H1 (cell line): ENCODE measurements at regions not wholly inside any gene's neighbourhood (a gene's known extent, or its start where the extent isn't known, plus 50 kb on each side); places are given as distances from the start of the nearest gene placed in this dataset.

Source experiments
- CTCF ChIA-PET: fragments of 300-600 bp; sonication (Branson Sonifier 250); formaldehyde crosslinking; loops from one replicate; lab custom pipeline; 2021; ENCODE audit not compliant: partially characterized antibody; lab: Charles Lee
- POLR2A ChIA-PET: fragments of 300-600 bp; sonication (Branson Sonifier 250); formaldehyde crosslinking; loops from one replicate; lab custom pipeline; 2021; ENCODE audit warnings: inconsistent platforms; ENCODE audit not compliant: partially characterized antibody; lab: Charles Lee
- DNase-seq, 2 experiments: peaks; one replicate each; pipeline versions ENCODE4 v3.0.0 to v3.0.0-alpha.2; 2010 to 2022; ENCODE audit warnings: low spot score in 2 of 2, low read depth in 1 of 2, mixed read lengths in 1 of 2
- FAIRE-seq: peaks from 2 replicates; lab custom pipeline; 2011; peaks lifted over from hg19 to GRCh38; lab: Jason Lieb, UNC
- H2AFZ ChIP-seq: 2 replicates; pipeline ENCODE4 v1.8.1; 2012; ENCODE audit warnings: low read length, inconsistent platforms
- H2AK5ac ChIP-seq: 2 replicates; pipeline ENCODE4 v1.6.1; 2013; ENCODE audit warnings: low read depth, low read length
- H2BK120ac ChIP-seq: replicated peaks from 2 replicates; pipeline ENCODE3; 2013; ENCODE audit warnings: low read depth, low read length, inconsistent platforms
- H2BK12ac ChIP-seq: 2 replicates; pipeline ENCODE4 v1.6.1; 2013; ENCODE audit warnings: low read depth, low read length
- H2BK15ac ChIP-seq: 2 replicates; pipeline ENCODE4 v1.6.1; 2013; ENCODE audit warnings: low read length
- H2BK20ac ChIP-seq: 2 replicates; pipeline ENCODE4 v1.6.1; 2013; ENCODE audit warnings: low read length
- H2BK5ac ChIP-seq: 2 replicates; pipeline ENCODE4 v1.6.1; 2013; ENCODE audit warnings: low read depth, low read length
- H3K14ac ChIP-seq: 2 replicates; pipeline ENCODE4 v1.6.1; 2013; ENCODE audit warnings: inconsistent platforms; ENCODE audit not compliant: insufficient read length
- H3K18ac ChIP-seq: 2 replicates; pipeline ENCODE4 v1.6.1; 2013; ENCODE audit warnings: low read length; ENCODE audit errors: extremely low read depth
- H3K23ac ChIP-seq: 2 replicates; pipeline ENCODE4 v1.6.1; 2013; ENCODE audit warnings: inconsistent platforms; ENCODE audit not compliant: insufficient read length
- H3K23me2 ChIP-seq: 2 replicates; pipeline ENCODE4 v1.6.1; 2013; ENCODE audit warnings: low read depth, low read length
- H3K27ac ChIP-seq: 2 replicates; pipeline ENCODE4 v1.6.1; 2011; ENCODE audit warnings: low read depth, low read length, inconsistent platforms
- H3K27me3 ChIP-seq, 4 experiments: replicated peaks in 1 of 4; 1 replicate in 1 of 4; 2 replicates in 3 of 4; pipeline versions ENCODE4 v1.6.1 to v1.8.1; 2011 to 2013; ENCODE audit warnings: low read length in 3 of 4, mild to moderate bottlenecking in 3 of 4, inconsistent platforms in 2 of 4, mixed read lengths in 2 of 4, moderate library complexity in 1 of 4; ENCODE audit not compliant: control insufficient read depth in 3 of 4, insufficient read depth in 3 of 4; ENCODE audit errors: extremely low read depth in 1 of 4
- H3K36me3 ChIP-seq, 4 experiments: 2 replicates each; pipeline versions ENCODE4 v1.6.1 to v1.8.1; 2011 to 2013; ENCODE audit warnings: mild to moderate bottlenecking in 4 of 4, low read length in 3 of 4, moderate library complexity in 2 of 4, control low read depth in 1 of 4, inconsistent platforms in 1 of 4; ENCODE audit not compliant: insufficient read depth in 4 of 4, control insufficient read depth in 2 of 4
- H3K4ac ChIP-seq: replicated peaks from 2 replicates; pipeline ENCODE3; 2013; ENCODE audit warnings: low read length, low read depth, mixed read lengths, inconsistent platforms; ENCODE audit not compliant: insufficient read length
- H3K4me1 ChIP-seq, 4 experiments: replicated peaks in 1 of 4; 1 replicate in 1 of 4; 2 replicates in 3 of 4; pipeline versions ENCODE4 v1.6.1 to v1.8.1; 2011 to 2013; ENCODE audit warnings: low read length in 3 of 4, inconsistent platforms in 2 of 4, mixed read lengths in 1 of 4; ENCODE audit not compliant: insufficient read depth in 4 of 4, control insufficient read depth in 3 of 4
- H3K4me2 ChIP-seq, 2 experiments: 2 replicates each; pipeline versions ENCODE4 v1.6.1 to v1.8.1; 2011 to 2013; ENCODE audit warnings: low read depth in 2 of 2, low read length in 2 of 2, control low read depth in 1 of 2, inconsistent platforms in 1 of 2, mild to moderate bottlenecking in 1 of 2; ENCODE audit not compliant: insufficient read depth in 1 of 2
- H3K4me3 ChIP-seq, 4 experiments: fragments of 200-600, 300-600 bp in 1 of 4; sonication (generic), shearing (Covaris generic), sonication (Bioruptor Twin) in 1 of 4; 2 replicates each; pipeline versions ENCODE4 v1.5.1 to v1.8.1; 2011 to 2016; ENCODE audit warnings: low read length in 4 of 4, low read depth in 3 of 4, control low read depth in 2 of 4, inconsistent platforms in 2 of 4, mild to moderate bottlenecking in 2 of 4, mixed read lengths in 1 of 4, moderate library complexity in 1 of 4; ENCODE audit not compliant: insufficient read depth in 2 of 4; ENCODE audit errors: extremely low read depth in 1 of 4
- H3K56ac ChIP-seq: replicated peaks from 2 replicates; pipeline ENCODE3; 2013; ENCODE audit warnings: low read depth, mild to moderate bottlenecking, mixed read lengths, low read length, inconsistent platforms; ENCODE audit not compliant: insufficient read length
- H3K79me1 ChIP-seq: 2 replicates; pipeline ENCODE4 v1.6.1; 2013; ENCODE audit warnings: low read depth, low read length, control low read depth
- H3K79me2 ChIP-seq, 2 experiments: 2 replicates each; pipeline versions ENCODE4 v1.6.1 to v1.8.1; 2012 to 2013; ENCODE audit warnings: low read length in 2 of 2, mild to moderate bottlenecking in 2 of 2, inconsistent platforms in 1 of 2; ENCODE audit not compliant: insufficient read depth in 2 of 2, control insufficient read depth in 1 of 2
- H3K9ac ChIP-seq, 4 experiments: replicated peaks in 1 of 4; 1 replicate in 1 of 4; 2 replicates in 3 of 4; pipeline versions ENCODE4 v1.6.1 to v1.8.1; 2011 to 2013; ENCODE audit warnings: low read depth in 3 of 4, low read length in 3 of 4, control low read depth in 2 of 4, mild to moderate bottlenecking in 2 of 4, moderate library complexity in 2 of 4, inconsistent platforms in 1 of 4; ENCODE audit errors: extremely low read depth in 1 of 4
- H3K9me3 ChIP-seq, 2 experiments: 2 replicates each; pipeline versions ENCODE4 v1.6.1 to v1.8.1; 2012 to 2013; ENCODE audit warnings: mild to moderate bottlenecking in 2 of 2, moderate library complexity in 2 of 2, control low read depth in 1 of 2, inconsistent platforms in 1 of 2, low read depth in 1 of 2, low read length in 1 of 2, mixed read lengths in 1 of 2; ENCODE audit not compliant: insufficient read depth in 2 of 2
- H4K20me1 ChIP-seq, 2 experiments: replicated peaks in 1 of 2; 2 replicates each; pipeline versions ENCODE3 to v1.8.1; 2011 to 2013; ENCODE audit warnings: inconsistent platforms in 2 of 2, low read length in 2 of 2, mild to moderate bottlenecking in 1 of 2; ENCODE audit not compliant: insufficient read depth in 2 of 2, control insufficient read depth in 1 of 2
- H4K5ac ChIP-seq: 2 replicates; pipeline ENCODE4 v1.6.1; 2013; ENCODE audit warnings: low read length, low read depth, mixed read lengths, inconsistent platforms; ENCODE audit not compliant: insufficient read length
- H4K8ac ChIP-seq: 2 replicates; pipeline ENCODE4 v1.8.0; 2013; ENCODE audit warnings: mild to moderate bottlenecking, moderate library complexity, low read length, inconsistent platforms; ENCODE audit not compliant: insufficient read depth; ENCODE audit errors: extremely low read depth
- H4K91ac ChIP-seq: replicated peaks from 2 replicates; pipeline ENCODE3; 2013; ENCODE audit warnings: low read length, mixed read lengths, inconsistent platforms; ENCODE audit not compliant: insufficient read length
- ASH2L ChIP-seq: fragments of 200-600, 300-600 bp; sonication (generic); IDR thresholded peaks from one replicate; pipeline ENCODE4 v1.7.1; 2017; ENCODE audit warnings: low read length
- CBX5 ChIP-seq: fragments of 300-800, 300-1000 bp; sonication (generic); IDR thresholded peaks from 2 replicates; pipeline ENCODE4 v1.7.1; 2016; ENCODE audit warnings: antibody characterized with exemption, low read length, low read depth
- HDAC6 ChIP-seq: IDR thresholded peaks from one replicate; pipeline ENCODE4 v1.7.1; 2012; ENCODE audit warnings: low read depth, mild to moderate bottlenecking, inconsistent platforms, low read length, moderate library complexity
- KDM1A ChIP-seq: fragments of 200-600, 300-600 bp; sonication (generic); IDR thresholded peaks from 2 replicates; pipeline ENCODE4 v1.7.1; 2016; ENCODE audit warnings: mild to moderate bottlenecking, low read length, borderline replicate concordance
- KDM4A ChIP-seq: IDR thresholded peaks from one replicate; pipeline ENCODE4 v1.7.1; 2012; ENCODE audit warnings: low read depth, mild to moderate bottlenecking, moderate library complexity, low read length, inconsistent platforms; ENCODE audit not compliant: severe bottlenecking
- NANOG ChIP-seq: IDR thresholded peaks from 2 replicates; pipeline ENCODE4 v1.6.1; 2011; ENCODE audit warnings: low read length, low read depth, mild to moderate bottlenecking, inconsistent platforms; ENCODE audit not compliant: insufficient read depth, poor library complexity, severe bottlenecking
- POLR2A ChIP-seq, 2 experiments: IDR thresholded peaks; 1 replicate in 1 of 2; 2 replicates in 1 of 2; pipeline ENCODE4 v1.6.1; 2011; ENCODE audit warnings: low read depth in 2 of 2, low read length in 2 of 2, mild to moderate bottlenecking in 2 of 2; ENCODE audit errors: control extremely low read depth in 1 of 2
- RFX5 ChIP-seq: IDR thresholded peaks from 2 replicates; pipeline ENCODE4 v1.6.1; 2011; ENCODE audit warnings: low read depth, low read length, improper control_type of control experiment, borderline replicate concordance
- RNF2 ChIP-seq: fragments of 200-900, 300-1000 bp; sonication (generic); IDR thresholded peaks from 2 replicates; pipeline ENCODE4 v1.7.1; 2016; ENCODE audit warnings: borderline replicate concordance, low read depth, mild to moderate bottlenecking, antibody characterized with exemption, low read length; ENCODE audit not compliant: poor library complexity, severe bottlenecking; ENCODE audit errors: missing control alignments
- SP2 ChIP-seq: IDR thresholded peaks from 2 replicates; pipeline ENCODE4 v1.6.1; 2012; ENCODE audit warnings: mild to moderate bottlenecking, low read length, inconsistent platforms
- SRF ChIP-seq: IDR thresholded peaks from 2 replicates; pipeline ENCODE4 v1.6.1; 2011; ENCODE audit warnings: mild to moderate bottlenecking, low read depth, low read length, moderate library complexity
- SUZ12 ChIP-seq: fragments of 200-600 bp; sonication (generic); IDR thresholded peaks from 2 replicates; pipeline ENCODE4 v1.6.1; 2012; ENCODE audit warnings: mild to moderate bottlenecking, inconsistent platforms, low read length, moderate library complexity, mixed read lengths
- TAF7 ChIP-seq: optimal IDR thresholded peaks from 2 replicates; pipeline ENCODE3; 2011; ENCODE audit warnings: low read depth, mild to moderate bottlenecking, inconsistent platforms, low read length, moderate library complexity, borderline replicate concordance
- WGBS, 2 experiments: shearing (Covaris generic) in 1 of 2; methylation state at CpG; one replicate each; pipeline versions ENCODE4 v1.1.6 to v1.1.7; 2013 to 2015; ENCODE audit warnings: low lambda C conversion rate in 2 of 2, mixed read lengths in 2 of 2, inconsistent platforms in 1 of 2, low coverage in 1 of 2, missing lambda C conversion rate in 1 of 2; ENCODE audit not compliant: insufficient replicate concordance in 2 of 2, insufficient coverage in 1 of 2, insufficient read length in 1 of 2; ENCODE audit errors: extremely low coverage in 1 of 2, missing lambda C conversion rate in 1 of 2; 5-methylcytosine and 5-hydroxymethylcytosine counted together

GRCh38 chr12:5272018-5272785 is 159.7 kb upstream of the NTF3 start:
- 83% methylated on average over 6 of the region's 6 CpGs; no CpG with 5 or more reads in 1 of the 2 experiments for WGBS, 2 experiments
- Histone ChIP-seq H3K23me2 (no peaks in the 10 kb centered on the region), H2BK12ac (no peak overlapping the region), H2BK20ac (no peak overlapping the region), H3K27ac (no peak overlapping the region), H4K20me1 (no peaks in the 10 kb centered on the region), H3K79me2 (no peaks in the 10 kb centered on the region), H3K27me3 (no peaks in the 10 kb centered on the region), H3K4me1 (peaks cover 0 to 7% (median 5%) of the 10 kb centered on the region in 4 experiments; a peak in 3 of 7 replicates), H2AK5ac (no peak overlapping the region), H3K23ac (no peak overlapping the region), H2AFZ (no peak overlapping the region), H2BK15ac (no peak overlapping the region), H3K79me1 (no peaks in the 10 kb centered on the region), H3K9ac (no peak overlapping the region), H4K8ac (peak overlapping the region; percentile 21; the same call in 1 of the 2 replicates), H2BK120ac (no peak overlapping the region), H3K9me3 (no peaks in the 10 kb centered on the region), H3K18ac (no peak overlapping the region), H3K14ac (no peak overlapping the region), H4K91ac (no peak overlapping the region), H3K56ac (no peak overlapping the region), H3K4ac (no peak overlapping the region), H3K36me3 (peaks cover 0 to 3% (median 0%) of the 10 kb centered on the region in 4 experiments; a peak in 1 of 8 replicates), H3K4me2 (no peak overlapping the region), H3K4me3 (no peak overlapping the region), H4K5ac (no peak overlapping the region), H2BK5ac (no peak overlapping the region)
- DNase-seq (no peak), FAIRE-seq (no peak)
- TF ChIP-seq HDAC6 (no peak), NANOG (no peak), CBX5 (no peak), RNF2 (no peak), KDM1A (no peak), KDM4A (no peak), SRF (no peak), POLR2A (IDR thresholded peaks at IDR 0.05; ENCODE audit: control extremely low read depth in 1 of 2, low read depth in 2 of 2, low read length in 2 of 2) (no peak), TAF7 (no peak), ASH2L (no peak), SP2 (no peak), SUZ12 (no peak), RFX5 (no peak)
- ChIA-PET POLR2A (interaction anchor here (0.5 kb wide), 1 partner anchor 226 kb away, joined by 4 read pairs; no protein-coding TSS in a partner anchor), CTCF (no interaction called here)
